Upper lobe of left lung (tissue), 4 donors: ENCODE measurements at regions not wholly inside any gene's neighbourhood (a gene's known extent, or its start where the extent isn't known, plus 50 kb on each side); places are given as distances from the start of the nearest gene placed in this dataset.

Experiments
- POLR2A ChIP-seq, 4 donors: fragments of 450-650 bp; IDR thresholded peaks; one replicate each; pipeline ENCODE4 v1.5.1; 2016 to 2017; ENCODE audit warnings: antibody characterized with exemption in 4 of 4, mild to moderate bottlenecking in 2 of 4
- POLR2AphosphoS5 ChIP-seq, 2 donors: sonication (generic); formaldehyde crosslinking; IDR thresholded peaks; one replicate each; pipeline ENCODE4 v1.5.1; 2017; ENCODE audit warnings: antibody characterized with exemption in 2 of 2
- TF ChIP-seq, protein P1 (sequence below), 6 experiments: fragments of 450-650 bp in 4 of 6; fragments of 200-600 bp in 2 of 6; sonication (generic) in 2 of 6; IDR thresholded peaks; one replicate each; pipeline ENCODE4 v1.5.1; 2016 to 2019; ENCODE audit warnings: antibody characterized with exemption in 6 of 6

DNA sequence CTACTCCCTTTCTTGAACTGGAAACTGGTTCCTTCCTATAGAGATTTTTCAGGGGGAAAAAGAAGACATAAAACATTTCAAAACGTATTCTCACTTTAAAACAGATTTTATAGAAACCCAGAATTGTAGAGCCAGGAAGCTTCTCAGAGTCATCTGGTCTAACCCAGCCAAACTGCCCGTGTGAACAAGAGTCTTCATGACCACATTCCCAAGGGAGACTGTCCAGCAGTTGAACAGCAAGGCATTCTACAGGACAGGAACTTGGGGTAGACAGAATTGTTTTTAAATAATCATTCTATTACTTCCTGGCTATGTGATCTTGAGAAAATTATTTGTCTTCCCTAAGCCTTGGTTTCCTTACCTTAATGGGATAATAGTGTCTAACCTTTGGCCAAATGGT, 163.5 kb upstream of the IVNS1ABP start:
- TF ChIP-seq, protein P1, sequence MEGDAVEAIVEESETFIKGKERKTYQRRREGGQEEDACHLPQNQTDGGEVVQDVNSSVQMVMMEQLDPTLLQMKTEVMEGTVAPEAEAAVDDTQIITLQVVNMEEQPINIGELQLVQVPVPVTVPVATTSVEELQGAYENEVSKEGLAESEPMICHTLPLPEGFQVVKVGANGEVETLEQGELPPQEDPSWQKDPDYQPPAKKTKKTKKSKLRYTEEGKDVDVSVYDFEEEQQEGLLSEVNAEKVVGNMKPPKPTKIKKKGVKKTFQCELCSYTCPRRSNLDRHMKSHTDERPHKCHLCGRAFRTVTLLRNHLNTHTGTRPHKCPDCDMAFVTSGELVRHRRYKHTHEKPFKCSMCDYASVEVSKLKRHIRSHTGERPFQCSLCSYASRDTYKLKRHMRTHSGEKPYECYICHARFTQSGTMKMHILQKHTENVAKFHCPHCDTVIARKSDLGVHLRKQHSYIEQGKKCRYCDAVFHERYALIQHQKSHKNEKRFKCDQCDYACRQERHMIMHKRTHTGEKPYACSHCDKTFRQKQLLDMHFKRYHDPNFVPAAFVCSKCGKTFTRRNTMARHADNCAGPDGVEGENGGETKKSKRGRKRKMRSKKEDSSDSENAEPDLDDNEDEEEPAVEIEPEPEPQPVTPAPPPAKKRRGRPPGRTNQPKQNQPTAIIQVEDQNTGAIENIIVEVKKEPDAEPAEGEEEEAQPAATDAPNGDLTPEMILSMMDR (IDR thresholded peaks at IDR 0.05), result no peak
- TF ChIP-seq POLR2A (IDR thresholded peaks at IDR 0.05), result no peak
- TF ChIP-seq POLR2AphosphoS5 (IDR thresholded peaks at IDR 0.05), result no peak
